SU-DHL-6 (cell line): ENCODE measurements at regions not wholly inside any gene's neighbourhood (a gene's known extent, or its start where the extent isn't known, plus 50 kb on each side); places are given as distances from the start of the nearest gene placed in this dataset.

Experiments used
- CTCF ChIP-seq: fragments of 200-600 bp; sonication (generic); IDR thresholded peaks from one replicate; pipeline ENCODE4 v1.5.1; 2017; ENCODE audit warnings: antibody characterized with exemption, mild to moderate bottlenecking, low read length, moderate library complexity; ENCODE audit not compliant: insufficient read depth, poor library complexity, severe bottlenecking
- EZH2phosphoT487 ChIP-seq: fragments of 200-600 bp; sonication (generic), shearing (Covaris generic); conservative IDR thresholded peaks from 2 replicates; pipeline ENCODE4 v1.6.1; 2018; ENCODE audit warnings: mild to moderate bottlenecking, antibody characterized with exemption, low read length, moderate library complexity, mixed read lengths

- TF ChIP-seq CTCF: no peak
- TF ChIP-seq EZH2phosphoT487: no peak
Measured at GRCh38 chr12:118813778-118814357, 167.5 kb upstream of the SRRM4 start.
